OCI-M1 (cell line): ENCODE measurements at regions not wholly inside any gene's neighbourhood (a gene's known extent, or its start where the extent isn't known, plus 50 kb on each side); places are given as distances from the start of the nearest gene placed in this dataset.

Experiments used
- DNase-seq: peaks from one replicate; lab custom pipeline; 2025; lab: John Stamatoyannopoulos, UW

DNA sequence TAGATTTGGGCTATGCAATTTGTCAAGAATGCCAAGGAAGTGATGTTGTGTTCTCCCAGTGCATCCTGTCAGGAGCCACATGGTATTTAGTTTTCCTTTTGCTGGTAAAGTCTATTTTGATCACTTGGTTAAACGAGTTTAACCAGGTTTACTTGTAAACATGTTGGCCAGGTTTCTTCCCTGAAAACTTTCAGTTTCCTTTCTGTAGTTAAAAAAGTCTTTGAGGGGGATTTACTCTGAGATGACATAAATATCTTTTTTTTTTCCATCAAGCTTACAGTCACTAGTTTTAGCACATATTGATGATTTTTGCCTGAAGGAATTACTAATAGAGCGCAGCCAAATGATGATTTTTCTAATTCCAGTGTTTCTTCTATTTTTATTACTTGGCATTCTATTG, 320.5 kb downstream of the PHF14 start:
- no peak for DNase-seq

DNA sequence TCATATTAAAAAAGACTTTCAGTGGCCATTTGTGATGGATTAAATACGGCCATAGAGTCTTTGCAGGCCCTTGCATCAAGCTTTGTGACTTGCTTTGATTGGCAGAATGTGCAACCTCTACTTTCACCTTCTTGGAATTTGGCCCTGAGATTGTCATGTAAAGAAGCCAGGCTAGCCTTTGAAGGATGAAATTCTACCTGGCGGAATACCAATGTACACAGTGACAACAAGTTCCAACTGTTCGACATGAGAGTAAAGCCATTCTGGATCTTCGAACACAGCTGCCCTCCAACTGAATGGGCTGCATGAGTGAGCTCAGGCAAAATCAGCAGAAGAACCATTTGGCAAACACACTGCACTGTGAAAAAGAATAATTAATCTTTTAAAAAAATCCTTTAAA, 321.3 kb downstream of the PHF14 start:
- no peak for DNase-seq

- DNase-seq, result no peak
Measured at GRCh38 chr7:11297126-11297625, 323.5 kb downstream of the PHF14 start.

- no peak for DNase-seq
Measured at GRCh38 chr7:11297764-11298163, 324.1 kb downstream of the PHF14 start.

DNA sequence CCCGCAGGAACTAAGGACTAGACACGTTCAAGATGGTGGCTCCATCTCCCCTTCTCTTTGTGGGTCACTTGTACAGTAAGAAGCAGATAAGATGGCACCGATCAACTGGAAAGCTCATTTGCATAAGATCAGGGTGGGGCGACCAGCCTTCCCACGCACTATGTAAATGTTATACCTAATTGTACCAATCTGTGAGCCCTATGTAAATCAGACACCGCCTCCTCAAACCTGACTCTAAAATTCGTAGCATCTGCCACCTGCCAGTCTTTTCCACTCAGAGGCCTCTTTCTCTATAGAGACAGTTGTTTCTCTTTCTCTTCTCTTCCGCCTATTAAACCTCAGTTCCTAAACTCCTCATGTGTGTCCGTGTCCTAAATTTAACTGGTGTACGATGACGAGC, 324.5 kb downstream of the PHF14 start:
- no peak for DNase-seq

DNA sequence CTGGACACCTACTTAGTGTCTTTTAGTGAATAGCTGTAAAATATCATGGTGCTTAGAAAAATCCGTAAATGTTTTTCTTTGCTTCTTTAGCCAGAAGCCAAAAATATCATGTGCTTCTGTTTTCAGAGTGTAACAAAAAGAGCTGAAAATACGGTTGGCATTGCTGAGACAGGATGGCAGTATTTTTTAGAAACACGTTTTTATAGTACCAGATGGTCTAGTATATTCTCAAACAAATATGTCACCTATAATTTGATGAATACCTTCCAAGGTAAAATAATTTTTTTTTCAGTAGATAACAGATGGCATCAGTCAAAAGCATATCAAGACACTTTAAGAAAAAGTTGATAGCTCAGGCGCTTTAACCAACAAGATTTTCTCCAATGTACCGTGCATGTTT, 326.6 kb downstream of the PHF14 start:
- DNase-seq, result no peak

DNA sequence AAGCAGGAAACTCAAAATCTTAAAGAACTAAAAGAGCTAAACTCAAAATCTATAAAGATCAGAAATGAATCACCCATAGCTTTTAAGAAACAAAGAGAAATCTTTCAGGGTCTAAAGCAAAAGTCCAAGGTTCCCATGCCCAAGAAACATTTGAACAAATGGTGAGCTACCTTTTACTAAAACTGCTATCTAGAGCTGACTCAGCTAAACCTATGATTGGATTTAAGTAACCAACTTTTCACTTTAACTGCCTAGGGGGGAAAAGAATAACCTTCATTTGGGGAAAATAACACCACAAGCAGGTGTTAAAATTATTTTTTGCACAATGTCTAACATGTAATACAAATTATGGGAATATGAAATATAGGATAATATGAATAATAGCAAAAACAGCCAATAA, 328.4 kb downstream of the PHF14 start:
- no peak for DNase-seq

DNA sequence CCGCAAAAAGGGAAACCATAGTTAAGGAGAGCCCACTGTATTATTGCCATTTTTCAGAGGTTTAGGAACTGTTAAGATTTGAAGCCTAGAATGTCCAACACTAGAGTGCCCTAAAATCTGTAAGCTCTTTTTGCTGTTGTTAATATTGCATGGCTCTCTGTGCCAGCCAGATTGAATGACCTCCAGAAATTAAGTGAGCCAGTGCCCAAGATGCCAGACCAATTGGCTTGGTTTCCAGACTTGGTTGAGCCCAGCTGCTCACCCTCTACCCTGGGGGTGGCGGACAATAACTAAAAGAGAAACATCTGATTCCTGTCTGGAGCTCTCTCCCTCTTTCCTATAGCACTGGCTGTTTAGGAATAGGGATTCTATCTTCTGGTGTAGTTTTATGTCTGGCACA, 340.1 kb downstream of the PHF14 start:
- DNase-seq, result no peak

DNA sequence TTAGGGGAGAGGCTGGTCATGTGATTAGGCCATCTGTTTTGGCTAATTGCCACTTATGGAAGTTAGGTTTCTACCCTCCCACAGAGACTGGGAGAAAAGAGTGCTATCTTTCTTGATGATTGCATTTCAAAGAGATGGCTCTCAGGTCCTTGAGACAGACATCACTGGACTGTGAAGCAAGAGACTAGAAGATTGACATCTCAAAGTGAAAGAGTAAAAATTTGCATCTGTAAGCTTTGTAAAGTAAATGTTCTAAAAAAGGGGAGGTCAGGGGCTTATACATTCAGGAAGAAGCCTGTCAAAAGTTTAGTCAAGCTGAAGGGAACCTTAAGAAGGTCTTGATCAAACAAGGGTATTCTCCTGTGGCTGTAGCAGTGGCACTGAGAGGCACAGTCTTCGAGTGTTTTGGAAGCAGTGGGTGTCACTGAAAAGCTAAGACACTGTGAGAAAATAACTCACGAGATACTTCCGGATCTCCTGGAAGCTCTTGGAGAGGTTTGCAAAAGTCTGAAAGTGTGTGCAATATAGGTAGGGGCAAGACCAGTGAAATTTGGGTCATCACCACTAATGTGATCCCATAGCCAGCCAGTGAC, 342.1 kb downstream of the PHF14 start:
- no peak for DNase-seq

DNA sequence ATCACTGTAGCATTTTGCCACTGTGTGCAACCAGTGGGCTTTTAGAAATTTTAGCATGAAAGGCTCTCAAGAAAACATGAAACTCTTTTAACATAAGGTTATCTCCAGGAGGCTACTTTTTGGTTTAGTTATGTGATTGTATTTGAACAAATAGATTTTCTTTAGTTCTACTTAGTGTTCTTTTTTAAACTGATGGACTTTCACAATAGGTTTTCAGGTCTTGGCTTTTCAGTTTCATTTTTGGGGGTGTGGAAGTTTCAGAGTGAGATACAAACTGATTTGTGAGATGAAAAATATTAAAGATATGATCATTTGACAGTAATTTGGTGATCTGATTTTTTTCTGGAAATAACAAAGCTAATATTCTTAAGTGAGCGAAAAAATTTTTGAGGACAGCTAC, 344.1 kb downstream of the PHF14 start:
- no peak for DNase-seq

- DNase-seq, result no peak
Measured at GRCh38 chr7:11319491-11320274, 346.0 kb downstream of the PHF14 start.
